ENCODE measurements at regions not wholly inside any gene's neighbourhood (a gene's known extent, or its start where the extent isn't known, plus 50 kb on each side); places are given as distances from the start of the nearest gene placed in this dataset.

GRCh38 chr14:87712396-87713090 is 280.4 kb downstream of the GALC start:
- no peak overlapping the region for H3K4me3 ChIP-seq (ENCODE audit: low read depth in 1 of 3, low read length in 3 of 3)
- no peak overlapping the region for H3K9ac ChIP-seq (ENCODE audit: low read depth in 1 of 2, low read length in 2 of 2)
- no peaks in the 10 kb centered on the region for H3K9me3 ChIP-seq (ENCODE audit: control insufficient read depth in 4 of 4, low read length in 3 of 4)
- no peak for DNase-seq (ENCODE audit: low spot score)
- H3K27ac ChIP-seq (ENCODE audit: low read depth in 1 of 2, low read length in 2 of 2), result no peak overlapping the region
- 61% methylated on average over 6 of the region's 6 CpGs for WGBS
- no peaks in the 10 kb centered on the region for H3K36me3 ChIP-seq (ENCODE audit: control insufficient read depth in 4 of 4, insufficient read depth in 3 of 4, low read depth in 1 of 4, low read length in 3 of 4)
- TF ChIP-seq CTCF (IDR thresholded peaks at IDR 0.05; ENCODE audit: low read depth, low read length, missing input control) (no peak), MAX (IDR thresholded peaks at IDR 0.05) (no peak), ZBTB33 (IDR thresholded peaks at IDR 0.05) (no peak), FOXA2 (IDR thresholded peaks at IDR 0.05) (no peak), JUND (IDR thresholded peaks at IDR 0.05) (no peak), ATF3 (IDR thresholded peaks at IDR 0.05) (no peak)
- H3K4me1 ChIP-seq (ENCODE audit: control insufficient read depth in 4 of 4, insufficient read depth in 4 of 4, low read length in 3 of 4), result no peaks in the 10 kb centered on the region
- H3K27me3 ChIP-seq (ENCODE audit: control insufficient read depth in 4 of 4, insufficient read depth in 4 of 4, low read length in 3 of 4), result peaks cover 0 to 4% (median 1%) of the 10 kb centered on the region in 4 donors

- TF ChIP-seq NR2F2 (IDR thresholded peaks at IDR 0.05) (no peak), FOXA2 (IDR thresholded peaks at IDR 0.05) (no peak), SP1 (IDR thresholded peaks at IDR 0.05) (no peak), RXRA (IDR thresholded peaks at IDR 0.05) (no peak), FOXA1 (IDR thresholded peaks at IDR 0.05) (no peak), GABPA (IDR thresholded peaks at IDR 0.05 in 1 of 2, conservative IDR thresholded peaks at IDR 0.05 in 1 of 2) (no peak), ZBTB33 (IDR thresholded peaks at IDR 0.05) (no peak), MAX (IDR thresholded peaks at IDR 0.05) (no peak), REST (IDR thresholded peaks at IDR 0.05) (no peak), HNF4G (IDR thresholded peaks at IDR 0.05) (no peak), ATF3 (IDR thresholded peaks at IDR 0.05) (no peak), YY1 (IDR thresholded peaks at IDR 0.05) (no peak), EGR1 (IDR thresholded peaks at IDR 0.05; ENCODE audit: low read depth in 2 of 2) (no peak), TAF1 (conservative IDR thresholded peaks at IDR 0.05) (no peak), JUND (IDR thresholded peaks at IDR 0.05) (no peak), CTCF (IDR thresholded peaks at IDR 0.05; ENCODE audit: low read depth, low read length, missing input control) (no peak), RAD21 (IDR thresholded peaks at IDR 0.05) (no peak), HNF4A (conservative IDR thresholded peaks at IDR 0.05) (no peak)
- no peak for DNase-seq (ENCODE audit: low spot score)
- H3K27ac ChIP-seq (ENCODE audit: low read depth in 1 of 2, low read length in 2 of 2), result no peak overlapping the region
- H3K9ac ChIP-seq (ENCODE audit: low read depth in 1 of 2, low read length in 2 of 2), result no peak overlapping the region
- no peaks in the 10 kb centered on the region for H3K36me3 ChIP-seq (ENCODE audit: control insufficient read depth in 4 of 4, insufficient read depth in 3 of 4, low read depth in 1 of 4, low read length in 3 of 4)
- H3K9me3 ChIP-seq (ENCODE audit: control insufficient read depth in 4 of 4, low read length in 3 of 4), result no peaks in the 10 kb centered on the region
- H3K27me3 ChIP-seq (ENCODE audit: control insufficient read depth in 4 of 4, insufficient read depth in 4 of 4, low read length in 3 of 4), result peaks cover 0 to 5% (median 0%) of the 10 kb centered on the region in 4 donors
- 15% methylated on average over 1 of the region's 1 CpG for WGBS
- H3K4me1 ChIP-seq (ENCODE audit: control insufficient read depth in 4 of 4, insufficient read depth in 4 of 4, low read length in 3 of 4), result no peaks in the 10 kb centered on the region
- H3K4me3 ChIP-seq (ENCODE audit: low read depth in 1 of 3, low read length in 3 of 3), result no peak overlapping the region
Observed at GRCh38 chr14:87705439-87705896, 287.5 kb downstream of the GALC start.
